ENCODE measurements at regions not wholly inside any gene's neighbourhood (a gene's known extent, or its start where the extent isn't known, plus 50 kb on each side); places are given as distances from the start of the nearest gene placed in this dataset.

GRCh38 chr10:8531116-8531515 is 476.6 kb downstream of the GATA3 start:
- TF ChIP-seq EZH2 (IDR thresholded peaks at IDR 0.05; ENCODE audit: borderline replicate concordance, low read depth, low read length, severe bottlenecking) (no peak), POLR2A (IDR thresholded peaks at IDR 0.05; ENCODE audit: low read depth, low read length) (no peak), CTCF (IDR thresholded peaks at IDR 0.05; ENCODE audit: extremely low read depth in 1 of 2, insufficient read depth in 1 of 2, low read depth in 1 of 2, low read length in 2 of 2) (no peak), MAX (IDR thresholded peaks at IDR 0.05; ENCODE audit: insufficient read depth, insufficient read length) (no peak), POLR2AphosphoS5 (IDR thresholded peaks at IDR 0.05; ENCODE audit: insufficient read depth, low read depth, low read length) (no peak), FOS (IDR thresholded peaks at IDR 0.05; ENCODE audit: borderline replicate concordance, insufficient read depth, low read length) (no peak)

Measured in endothelial cell of umbilical vein (primary cell).